ENCODE measurements at regions not wholly inside any gene's neighbourhood (a gene's known extent, or its start where the extent isn't known, plus 50 kb on each side); places are given as distances from the start of the nearest gene placed in this dataset.

DNA sequence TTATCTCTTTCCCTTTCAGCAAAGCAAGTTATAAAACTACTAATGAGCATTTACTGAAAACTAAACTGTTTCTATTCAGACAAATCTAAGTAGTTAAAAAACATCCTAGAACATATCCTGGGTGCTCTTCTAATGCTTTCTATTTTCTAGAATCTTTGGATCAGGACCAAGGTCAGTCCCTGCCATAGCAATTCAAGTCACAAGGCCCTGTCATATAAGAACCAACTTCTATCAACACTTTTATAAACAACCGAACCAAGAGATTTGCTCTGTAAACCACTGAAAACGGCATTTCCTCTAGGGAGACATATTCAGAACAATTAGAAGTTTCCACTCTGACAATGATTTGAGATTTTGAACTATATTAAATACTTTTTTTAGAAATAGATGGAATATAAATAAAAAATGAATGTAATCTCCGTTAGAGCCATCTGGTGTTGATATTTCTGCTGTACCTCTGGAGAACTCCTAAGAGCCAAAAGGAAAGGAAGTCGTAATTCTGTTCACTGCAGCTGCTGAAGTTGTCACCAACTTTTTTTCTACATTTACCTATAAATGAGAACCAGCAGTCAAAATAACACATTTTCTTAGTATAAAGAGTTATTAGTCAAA is 51.4 kb upstream of the LGSN start:
- DNase-seq = no peak

DNA sequence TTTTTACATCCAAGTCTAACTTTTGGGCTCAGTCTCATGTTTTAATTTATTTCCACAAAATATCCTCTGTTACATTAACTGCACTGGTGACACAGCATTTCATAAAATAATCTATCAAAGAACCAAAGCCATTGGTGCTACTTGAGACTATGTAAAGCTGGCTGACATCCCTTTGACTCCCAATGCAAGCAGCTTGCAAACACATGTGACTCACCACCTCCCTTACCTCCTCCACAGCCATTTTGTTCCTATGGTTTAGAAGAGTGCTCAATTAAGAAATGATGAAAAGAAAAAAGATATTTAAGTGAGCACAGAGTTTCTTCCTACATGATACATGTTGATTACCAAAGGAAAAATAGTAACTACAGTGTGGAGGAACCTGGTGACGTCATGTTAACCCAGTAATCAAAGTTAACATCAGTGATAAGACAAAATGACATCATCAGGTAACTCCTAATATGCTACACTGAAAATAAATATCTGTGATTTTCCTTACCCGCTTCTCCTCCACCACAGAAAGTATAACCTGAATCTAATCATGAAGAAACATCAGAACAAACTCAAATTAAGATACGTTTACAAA is 53.3 kb upstream of the LGSN start:
- no peak for DNase-seq

DNA sequence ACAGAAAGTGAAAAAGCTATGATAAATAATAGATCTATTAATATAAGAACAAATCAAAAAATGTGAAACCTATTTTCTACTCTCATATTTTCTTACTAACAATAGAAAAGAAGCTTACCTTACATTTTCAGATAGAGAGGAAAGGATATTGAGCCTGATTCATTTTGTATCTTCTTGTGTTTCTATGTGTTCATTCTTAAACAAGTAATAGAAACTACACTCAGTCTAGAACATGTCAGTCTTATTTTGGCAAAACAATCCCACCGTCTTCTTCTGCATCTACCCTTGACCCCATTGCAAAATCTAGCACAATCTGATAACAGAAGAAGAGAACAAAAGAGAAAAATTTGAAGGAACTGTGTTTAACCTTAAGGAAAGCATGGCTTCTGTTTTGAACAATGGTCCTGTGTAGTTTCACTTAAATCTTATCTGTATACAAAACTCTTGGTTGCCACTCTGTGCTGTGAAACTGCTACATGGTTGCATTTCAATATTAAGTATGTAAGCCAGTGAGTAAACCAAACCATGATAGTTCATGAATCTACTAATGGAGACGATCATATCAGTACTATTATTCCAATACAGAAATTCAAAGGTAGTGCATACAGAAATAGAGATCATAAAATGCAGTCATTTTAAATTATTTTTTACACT is 69.5 kb upstream of the LGSN start:
- DNase-seq = no peak

- no peak for DNase-seq
Measured at GRCh38 chr6:63391203-63391970, 71.6 kb upstream of the LGSN start.

DNA sequence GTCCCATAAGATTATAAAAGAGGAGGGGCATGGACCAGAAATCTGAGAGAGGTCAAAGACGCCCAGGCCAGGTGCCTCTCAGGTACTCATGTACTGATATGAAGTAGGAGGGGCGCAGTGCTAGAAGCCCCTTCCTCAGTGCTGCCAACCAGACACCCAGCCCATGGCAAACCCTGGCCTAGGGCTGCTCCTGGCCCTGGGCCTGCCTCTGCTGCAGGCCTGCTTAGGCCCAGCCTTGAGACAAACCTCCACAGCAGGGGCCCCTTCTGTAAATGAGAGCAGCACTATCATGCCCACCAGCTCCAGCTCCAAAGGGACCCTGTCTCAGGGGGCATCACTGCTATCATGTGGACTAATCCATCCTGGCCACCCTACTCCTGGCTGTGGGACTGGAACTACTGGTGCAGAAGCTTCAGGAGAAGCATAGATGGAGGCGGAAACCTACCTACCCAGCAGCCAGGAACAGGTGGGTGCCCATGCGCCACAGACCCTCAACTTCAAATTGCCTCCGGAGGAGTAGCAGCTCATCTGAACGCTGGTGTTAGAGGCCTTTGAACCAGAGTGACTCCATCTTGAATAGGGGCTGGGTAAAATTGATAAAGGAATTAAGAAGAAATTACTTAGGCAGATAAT is 72.4 kb upstream of the LGSN start:
- DNase-seq = no peak

- no peak for DNase-seq
Measured at GRCh38 chr6:63394656-63395308, 75.0 kb upstream of the LGSN start.

GRCh38 chr6:63395381-63395780 is 75.6 kb upstream of the LGSN start:
- no peak for DNase-seq

DNA sequence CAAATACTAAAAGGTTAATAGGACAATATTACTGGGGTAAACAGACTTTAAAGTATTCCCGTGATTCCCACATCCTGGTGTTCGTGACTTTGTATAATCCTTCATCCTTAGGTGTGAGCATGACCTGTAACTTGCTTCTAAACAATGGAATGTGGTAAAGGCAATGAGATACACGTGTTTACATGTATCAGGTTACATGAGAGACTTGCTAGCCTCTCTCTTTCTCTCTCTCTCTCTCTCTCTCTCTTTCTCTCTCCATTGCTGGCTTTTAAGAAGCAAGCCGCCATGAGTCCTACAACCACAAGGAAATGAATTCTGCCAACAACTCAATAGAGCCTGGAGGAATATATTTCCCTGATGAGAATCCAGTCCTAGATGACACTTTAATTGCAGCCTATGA is 83.9 kb upstream of the LGSN start:
- DNase-seq = no peak

DNA sequence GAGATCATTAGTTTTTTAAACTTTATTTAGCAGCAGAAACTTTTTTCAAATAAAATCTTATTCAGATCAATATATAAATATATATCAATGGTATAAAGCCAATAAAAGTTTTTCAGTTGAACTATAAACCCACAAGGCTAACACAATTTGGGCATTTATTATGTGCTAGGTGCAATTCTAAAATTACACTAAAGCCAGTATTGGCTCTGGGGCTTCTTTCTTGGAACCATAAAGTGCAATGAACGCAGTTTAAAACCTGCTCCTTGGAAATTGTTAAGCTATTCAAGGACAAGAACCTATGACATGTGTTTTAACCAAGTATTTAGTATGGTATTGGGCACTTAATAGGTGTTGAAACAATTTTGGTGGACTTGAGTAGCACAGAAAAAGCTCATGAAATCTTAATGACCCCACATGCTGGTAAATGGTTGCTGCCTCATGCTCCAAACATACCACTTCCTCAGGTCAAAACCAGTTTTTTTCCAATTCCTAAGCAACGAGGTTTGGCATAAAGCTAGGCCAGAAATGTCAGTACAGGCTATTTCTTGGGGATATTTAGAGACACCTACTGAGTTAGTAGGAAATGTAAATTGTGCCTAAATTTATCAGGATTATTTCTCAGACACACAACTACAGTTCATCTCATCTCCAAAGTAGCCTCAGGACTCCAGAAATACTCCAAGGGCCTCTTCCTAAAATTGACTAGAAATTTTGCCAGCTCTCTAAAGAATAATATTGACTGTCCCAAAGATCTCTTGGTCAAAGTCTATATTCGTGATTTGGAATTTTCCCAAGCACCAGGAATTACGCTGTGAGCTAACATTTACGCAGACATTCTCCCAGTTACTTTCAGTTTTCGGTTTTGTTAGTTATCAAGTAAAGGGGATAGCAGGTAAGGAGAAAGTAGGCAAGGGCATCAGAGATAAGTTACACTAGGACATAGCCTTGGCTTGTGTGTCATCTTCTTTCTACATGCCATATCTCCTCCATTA is 90.9 kb upstream of the LGSN start:
- DNase-seq = no peak

GRCh38 chr6:63415286-63415685 is 95.5 kb upstream of the LGSN start:
- peak; percentile 24 to 43 for DNase-seq

DNA sequence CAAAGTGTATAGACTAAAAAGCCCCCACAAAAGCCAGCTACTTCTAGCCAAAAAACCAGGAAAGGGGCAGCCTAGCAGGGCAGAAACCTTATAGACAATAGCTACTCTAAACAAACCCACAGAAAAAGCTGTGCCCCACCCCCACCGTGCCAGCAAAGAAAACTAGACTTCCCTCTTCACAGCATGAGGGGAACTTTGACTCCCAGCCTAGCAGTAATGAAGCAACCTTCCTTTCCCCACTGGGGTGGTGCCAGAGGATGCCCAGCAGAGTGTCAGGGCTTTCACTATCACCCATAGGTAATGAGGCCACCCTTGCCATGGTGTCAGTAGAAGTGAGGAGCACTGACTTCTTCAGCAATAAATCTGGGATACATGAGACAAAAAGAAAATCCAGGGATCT is 99.0 kb upstream of the LGSN start:
- peak; percentile 40 to 57 for DNase-seq

GRCh38 chr6:63424636-63425035 is 104.9 kb upstream of the LGSN start:
- DNase-seq = no peak

DNA sequence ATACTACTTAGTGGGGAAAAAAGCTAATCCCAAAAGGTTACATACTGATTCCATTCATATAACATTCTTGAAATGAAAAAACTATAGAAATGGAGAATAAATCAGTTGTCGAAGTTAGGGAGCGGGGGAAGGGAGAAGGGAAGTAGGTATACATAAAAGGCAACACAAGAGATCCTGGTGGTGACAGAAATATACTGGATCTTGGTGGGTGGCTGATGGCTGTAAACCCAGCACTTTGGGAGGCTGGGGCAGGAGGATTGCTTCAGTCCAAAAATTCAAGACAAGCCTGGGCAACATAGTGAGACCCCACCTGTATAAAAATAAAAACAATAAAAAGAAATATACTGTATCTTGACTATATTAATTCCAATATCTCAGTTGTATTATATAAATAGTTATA is 105.7 kb upstream of the LGSN start:
- DNase-seq = no peak

DNA sequence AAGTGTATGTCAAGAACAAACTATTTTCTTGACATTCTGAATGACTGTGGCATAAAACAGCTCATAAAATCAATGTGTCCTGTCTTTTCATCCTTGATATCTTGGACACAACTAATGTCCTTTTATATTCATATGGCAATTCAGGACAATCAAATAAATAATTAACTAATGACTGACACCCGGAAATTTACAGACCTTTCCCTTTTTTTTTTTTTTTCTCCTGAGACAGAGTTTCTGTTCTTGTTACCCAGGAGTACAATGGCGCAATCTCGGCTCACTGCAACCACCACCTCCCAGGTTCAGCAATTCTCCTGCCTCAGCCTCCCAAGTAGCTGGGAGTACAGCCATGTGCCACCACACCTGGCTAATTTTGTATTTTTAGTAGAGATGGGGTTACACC is 107.1 kb upstream of the LGSN start:
- no peak for DNase-seq

- DNase-seq = no peak
Measured at GRCh38 chr6:63427951-63428350, 108.2 kb upstream of the LGSN start.

GRCh38 chr6:63430985-63431519 is 111.3 kb upstream of the LGSN start:
- no peak for DNase-seq

DNA sequence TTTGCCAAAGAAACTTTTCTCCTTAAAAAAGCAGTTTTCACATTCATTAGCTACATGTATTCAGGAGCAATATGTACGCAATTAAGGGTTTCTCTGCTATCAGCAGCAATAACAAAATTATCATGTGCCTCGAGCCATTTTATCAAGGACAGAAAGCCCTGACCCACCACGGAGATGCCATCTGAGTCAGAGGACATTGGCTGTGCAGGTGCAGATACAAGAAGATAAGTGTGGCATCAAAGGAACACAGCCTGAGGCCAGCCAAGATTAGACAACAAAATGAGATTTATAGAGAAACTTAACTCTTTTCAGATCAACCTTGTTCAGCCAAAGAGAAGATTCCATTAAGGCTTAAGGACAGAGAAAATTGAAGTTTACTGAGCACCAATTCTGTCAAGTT is 115.2 kb upstream of the LGSN start:
- DNase-seq = no peak

GRCh38 chr6:63436356-63436755 is 116.6 kb upstream of the LGSN start:
- no peak for DNase-seq

- no peak for DNase-seq
Measured at GRCh38 chr6:63437058-63437457, 117.3 kb upstream of the LGSN start.

DNA sequence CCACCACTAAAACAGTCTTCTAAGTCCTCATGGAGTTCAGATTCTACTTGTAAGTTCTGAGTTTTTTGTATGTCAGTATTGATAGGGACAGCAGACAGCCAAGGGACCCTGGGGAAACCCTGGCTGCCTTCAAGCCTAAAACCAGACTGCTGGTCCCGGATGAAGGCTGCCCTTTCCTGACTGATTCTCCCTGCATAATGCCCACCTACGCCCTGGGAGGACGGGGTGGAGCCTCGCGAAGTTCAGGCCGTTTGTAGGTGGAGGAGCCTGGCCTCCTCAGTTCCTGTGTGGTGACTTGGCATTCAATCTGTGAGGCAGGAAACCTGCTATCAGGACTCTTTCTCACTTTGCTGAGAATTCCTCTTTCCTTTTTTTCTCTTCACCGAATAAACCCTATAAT is 120.3 kb upstream of the LGSN start:
- no peak for DNase-seq

GRCh38 chr6:63440594-63440993 is 120.8 kb upstream of the LGSN start:
- DNase-seq = no peak
